ENCODE measurements at regions not wholly inside any gene's neighbourhood (a gene's known extent, or its start where the extent isn't known, plus 50 kb on each side); places are given as distances from the start of the nearest gene placed in this dataset.

GRCh38 chr3:170728181-170728580 lies 141.8 kb downstream of the RPL22L1 start:
- no peak for DNase-seq

DNA sequence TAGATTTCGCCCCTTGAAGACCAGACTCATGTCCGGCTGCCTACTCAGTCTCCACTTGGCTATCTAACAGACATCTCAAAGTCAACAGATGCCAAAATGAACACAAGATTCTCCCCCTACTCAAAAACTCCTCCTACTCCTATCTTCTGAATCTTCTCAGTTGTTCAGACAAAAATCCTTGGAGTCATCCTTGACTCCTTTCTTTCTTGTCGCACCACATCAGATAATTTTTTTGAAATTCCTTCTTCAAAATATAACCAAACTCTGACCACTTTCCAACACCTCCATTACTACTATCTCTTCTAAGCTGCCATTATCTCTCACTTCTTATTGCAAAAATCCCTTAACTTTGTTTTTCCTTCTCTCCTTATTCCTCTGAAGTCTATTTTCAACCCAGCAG lies 141.9 kb upstream of the SLC7A14 start:
- no peak for DNase-seq

DNA sequence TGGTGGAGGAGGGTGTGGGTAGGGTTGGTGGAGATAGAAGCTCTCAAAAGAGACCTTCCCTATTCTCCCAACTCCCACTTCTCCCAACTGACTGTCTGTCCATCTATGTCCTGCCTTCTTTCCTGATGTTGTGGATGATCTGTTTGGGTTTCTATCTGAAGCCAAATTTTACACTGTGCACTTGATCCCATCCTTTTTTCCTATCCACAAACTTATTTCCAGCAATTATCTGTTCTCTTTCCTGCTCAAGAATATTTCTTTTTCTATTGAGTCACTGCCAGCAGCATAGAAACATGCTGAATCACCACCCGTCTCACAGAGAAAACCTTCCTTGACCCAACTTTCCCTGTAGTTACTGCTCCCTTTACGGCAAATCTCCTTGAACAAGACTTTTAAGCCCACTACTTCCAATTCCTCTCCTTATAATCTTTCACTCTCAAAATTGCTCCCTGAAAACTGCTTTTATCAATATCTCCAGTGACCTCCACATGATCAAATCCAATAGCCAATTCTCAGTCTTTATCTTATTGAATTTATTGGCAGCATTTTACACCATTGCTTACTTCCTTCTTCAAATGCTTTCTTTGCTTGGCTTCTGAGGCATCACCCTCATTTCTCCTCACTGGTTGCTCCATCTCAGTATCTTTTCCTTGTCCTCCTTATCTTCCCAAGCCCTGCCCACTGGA lies 141.2 kb upstream of the SLC7A14 start:
- DNase-seq = peak; percentile 33

DNA sequence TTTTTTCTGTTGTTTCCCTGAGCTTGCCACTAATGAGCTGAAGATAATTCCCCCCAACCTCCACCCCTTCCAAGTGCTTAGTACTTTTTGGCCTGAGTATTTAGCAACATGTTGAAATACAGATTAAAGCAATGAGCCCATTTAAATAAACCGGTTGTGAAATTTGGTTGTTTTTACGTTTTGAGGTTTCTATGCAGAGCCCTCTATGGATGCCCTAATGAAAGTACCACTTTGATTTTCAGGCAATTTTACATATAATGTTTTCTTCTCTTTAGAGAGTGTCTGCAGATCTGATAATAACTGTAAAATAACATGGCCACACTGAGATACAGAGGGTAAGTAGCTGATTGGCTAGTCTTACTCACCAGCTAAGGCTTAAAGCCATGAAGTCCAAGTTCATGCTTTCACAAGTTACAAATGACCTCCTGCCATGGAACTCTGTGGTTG lies 139.4 kb upstream of the SLC7A14 start:
- no peak for DNase-seq

- DNase-seq = no peak
These were observed 138.9 kb upstream of the SLC7A14 start for GRCh38 chr3:170724599-170725280.

DNA sequence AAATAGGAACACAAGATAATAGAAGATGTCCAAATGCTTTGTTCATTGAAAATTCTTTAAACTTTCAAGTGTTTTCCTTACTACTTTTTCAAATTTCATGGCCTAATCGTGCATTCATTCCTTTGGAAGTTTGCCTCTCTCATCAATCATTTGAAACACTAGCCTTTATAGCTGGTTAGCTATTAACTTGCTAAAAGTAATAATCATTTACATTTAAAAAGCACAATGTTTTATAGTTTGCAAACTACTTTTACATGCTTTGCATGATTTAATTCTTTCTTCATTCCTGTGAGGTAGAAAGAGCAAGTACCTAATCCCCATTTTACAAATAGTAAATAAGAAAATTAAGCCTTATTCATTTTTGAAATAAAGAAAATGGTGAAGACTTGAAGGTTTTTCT lies 137.4 kb upstream of the SLC7A14 start:
- no peak for DNase-seq

- no peak for DNase-seq
These were observed 135.7 kb upstream of the SLC7A14 start for GRCh38 chr3:170721563-170721962.

- no peak for DNase-seq
These were observed 133.4 kb upstream of the SLC7A14 start for GRCh38 chr3:170719300-170719699.

GRCh38 chr3:170718848-170719247 lies 133.0 kb upstream of the SLC7A14 start:
- no peak for DNase-seq

DNA sequence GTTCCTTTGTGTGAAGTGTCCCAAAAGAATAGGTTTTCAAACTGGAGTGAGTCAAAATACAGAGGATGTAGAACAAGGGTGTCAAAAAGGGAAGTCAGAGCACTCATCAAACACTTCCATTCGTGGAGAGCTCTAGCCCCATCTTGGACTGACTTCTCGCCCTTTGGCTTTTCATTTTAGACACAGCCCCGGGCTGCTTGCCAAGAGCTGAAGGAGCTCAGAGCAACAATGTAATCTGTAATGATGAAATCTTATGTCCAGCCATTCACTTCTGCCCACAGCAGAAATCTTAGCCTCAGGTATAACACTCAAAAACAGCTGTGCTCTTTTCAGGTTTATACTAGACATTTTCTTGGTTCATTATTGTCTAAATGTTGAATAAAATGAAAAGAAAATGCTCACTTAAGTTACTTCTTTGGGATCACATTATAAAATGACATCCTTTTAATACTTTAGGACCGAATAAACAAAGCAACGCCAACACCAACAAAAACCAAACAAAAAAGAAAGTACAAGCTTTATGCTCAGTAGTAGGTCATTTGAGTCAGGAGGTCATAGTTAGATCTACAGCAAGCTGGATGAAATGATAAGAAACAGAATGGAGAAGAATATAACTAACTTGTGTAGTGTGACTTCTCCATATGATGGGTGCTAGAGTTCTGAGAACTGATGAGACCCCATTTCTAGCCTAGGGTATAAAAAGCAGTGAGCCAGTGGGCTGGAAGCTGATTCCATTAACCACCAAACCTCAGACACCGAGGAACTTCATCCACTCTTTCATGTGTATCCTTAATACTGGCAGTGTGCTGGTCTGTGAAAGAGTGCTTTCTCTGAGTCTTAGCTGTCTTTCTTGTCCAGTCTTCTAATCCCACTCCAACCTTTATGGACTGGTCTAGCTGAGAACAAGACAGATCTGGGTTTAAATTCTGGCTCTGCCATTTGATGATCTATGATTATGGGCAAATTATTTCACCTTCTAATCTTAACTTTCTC lies 131.8 kb upstream of the SLC7A14 start:
- no peak for DNase-seq

DNA sequence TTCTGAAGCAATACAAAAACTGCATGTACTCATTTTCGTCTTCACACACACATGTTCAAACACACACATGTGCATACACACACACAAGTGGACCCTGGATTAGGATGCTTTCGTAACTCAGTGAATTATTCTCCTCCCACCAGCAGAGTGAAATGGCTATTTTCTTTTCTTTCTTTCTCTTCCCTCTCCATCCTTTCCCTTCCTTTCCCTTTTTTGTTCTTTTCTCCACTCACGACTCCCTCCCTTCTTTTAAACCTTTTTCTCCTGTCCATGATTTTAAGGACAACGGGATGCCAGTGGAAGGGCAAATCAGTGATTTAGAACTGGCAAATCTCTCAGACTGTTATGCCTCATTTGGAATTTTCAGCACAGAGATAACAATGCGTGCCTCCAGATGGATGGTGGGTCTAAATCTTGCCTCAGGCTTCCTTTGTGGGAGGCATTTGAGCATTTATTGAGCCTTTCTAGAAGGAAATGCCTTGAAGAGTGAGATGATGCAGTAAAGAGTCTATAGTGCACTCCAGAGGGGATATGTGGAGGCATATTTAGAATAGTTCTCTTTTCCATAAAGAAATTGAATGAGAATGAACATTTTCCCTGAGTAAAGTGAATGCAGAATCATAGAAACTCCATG lies 130.4 kb upstream of the SLC7A14 start:
- no peak for DNase-seq

DNA sequence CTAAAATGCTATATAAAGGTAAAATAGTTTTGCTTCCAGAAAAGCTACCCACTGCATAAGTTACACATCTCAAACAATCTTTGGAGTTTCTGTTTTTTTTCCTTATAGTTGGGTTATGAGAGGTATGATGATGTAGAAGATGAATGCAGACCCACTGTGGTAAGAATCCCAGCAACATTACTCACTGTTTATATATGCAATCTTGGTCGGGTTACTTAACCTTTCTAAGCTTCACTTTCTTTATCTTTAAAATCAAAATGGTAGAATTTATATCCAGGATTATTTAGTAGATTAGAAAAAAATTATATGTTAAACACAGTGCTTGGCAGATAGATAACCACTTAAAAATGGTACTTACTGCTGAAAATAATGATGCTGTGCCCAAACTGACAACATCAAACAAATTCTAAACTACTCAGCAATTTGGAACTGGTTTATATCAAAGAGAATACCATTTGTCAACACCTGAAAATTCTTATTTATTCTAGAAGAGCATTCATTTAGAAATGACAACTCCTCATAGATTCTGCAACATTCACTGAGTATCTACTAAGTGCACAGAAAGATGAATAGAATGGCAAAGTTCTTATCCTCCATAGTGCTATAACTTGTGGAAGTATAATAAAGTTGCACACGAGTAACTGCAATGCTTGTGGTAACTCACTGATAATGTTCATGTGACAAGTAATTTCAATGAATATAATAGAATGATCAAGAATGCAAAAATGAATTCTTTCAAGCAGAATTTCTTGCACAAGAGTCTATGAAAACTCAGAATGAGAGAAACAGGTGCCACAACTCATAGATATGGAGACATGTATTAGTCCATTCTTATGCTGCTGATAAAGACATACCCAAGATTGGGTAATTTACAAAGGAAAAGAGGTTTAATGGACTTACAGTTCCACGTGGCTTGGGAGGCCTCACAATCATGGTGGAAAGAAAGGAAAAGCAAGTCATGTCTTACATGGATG lies 129.0 kb upstream of the SLC7A14 start:
- DNase-seq = no peak

- DNase-seq = no peak
These were observed 128.2 kb upstream of the SLC7A14 start for GRCh38 chr3:170714122-170714521.

DNA sequence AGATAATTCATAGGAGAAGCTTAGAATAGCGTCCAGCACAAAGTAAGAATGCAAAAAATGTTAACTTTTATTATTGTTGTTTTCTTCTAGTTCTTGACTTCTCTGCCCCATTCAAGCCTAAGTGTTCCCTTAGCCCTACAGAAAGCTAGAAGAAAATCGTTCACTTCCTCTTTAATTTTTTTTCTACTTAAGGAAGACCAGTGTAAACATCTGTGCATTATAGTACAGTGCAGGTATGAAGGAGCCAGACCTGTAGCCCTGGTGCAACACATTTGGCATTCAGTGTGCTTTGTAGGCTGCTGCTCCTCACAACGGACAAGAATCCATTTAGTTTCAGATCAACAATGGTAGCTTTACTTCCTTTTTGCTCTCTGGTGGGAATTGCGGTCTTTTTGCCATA lies 127.8 kb upstream of the SLC7A14 start:
- no peak for DNase-seq

DNA sequence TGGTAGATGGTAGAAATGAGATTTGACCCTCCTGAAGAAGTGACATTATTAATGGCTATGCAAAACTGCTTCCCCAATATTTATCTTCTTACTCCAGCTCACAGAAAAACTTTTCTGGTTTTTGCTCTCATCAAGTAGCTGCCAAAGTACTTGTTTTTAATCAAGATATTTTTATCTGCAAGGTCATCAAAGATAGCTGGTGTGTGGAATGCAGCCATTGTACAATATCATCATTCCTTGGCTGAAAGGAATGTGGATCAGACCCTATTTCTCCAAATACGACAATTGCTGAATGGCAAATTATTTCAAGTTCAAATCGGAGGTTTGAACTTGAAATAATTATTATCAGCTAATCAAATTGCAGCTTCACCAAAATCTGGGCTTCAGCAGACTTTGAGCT lies 126.9 kb upstream of the SLC7A14 start:
- DNase-seq = no peak

- DNase-seq = no peak
These were observed 126.5 kb upstream of the SLC7A14 start for GRCh38 chr3:170712336-170712735.

- DNase-seq = no peak
These were observed 125.9 kb upstream of the SLC7A14 start for GRCh38 chr3:170711786-170712185.

DNA sequence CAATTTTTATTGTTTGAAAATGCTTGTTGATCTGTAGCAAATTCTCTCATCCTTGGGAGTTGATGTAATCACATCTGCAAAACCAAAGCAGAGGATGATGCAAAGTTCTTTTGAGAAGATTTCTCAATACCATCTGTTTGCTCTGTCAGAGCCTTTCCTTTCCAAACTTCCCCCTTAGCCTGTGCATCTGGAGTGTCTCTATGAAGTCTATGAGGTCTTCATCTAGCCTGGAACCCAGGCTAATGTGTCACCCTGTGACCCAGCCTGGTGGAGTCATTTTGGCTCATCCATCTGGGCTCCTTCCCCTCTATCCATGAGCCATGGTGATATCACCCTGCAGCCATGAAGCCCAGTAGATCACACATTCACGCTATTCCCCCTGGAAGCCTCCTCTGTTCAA lies 123.2 kb upstream of the SLC7A14 start:
- DNase-seq = no peak

GRCh38 chr3:170707899-170708298 lies 122.0 kb upstream of the SLC7A14 start:
- DNase-seq = no peak

DNA sequence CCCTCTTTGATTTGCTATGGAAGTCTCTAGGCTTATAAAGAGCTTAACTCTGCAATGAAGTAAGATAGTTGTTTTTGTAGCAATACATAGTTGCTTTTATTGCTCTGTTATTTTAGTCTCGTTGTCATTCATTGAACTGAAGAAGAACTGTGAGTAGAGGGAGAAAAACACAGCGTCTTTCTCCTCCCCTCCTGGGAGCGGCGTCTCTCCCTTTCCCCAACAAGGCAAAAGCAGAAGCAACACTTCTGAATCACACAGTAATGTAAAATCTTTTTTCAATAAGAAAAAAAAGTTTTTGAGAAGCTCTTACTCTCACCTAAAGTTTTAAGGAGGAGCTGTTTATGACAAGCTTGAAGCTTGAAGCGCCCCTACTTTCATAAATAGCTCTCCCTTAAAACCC lies 119.3 kb upstream of the SLC7A14 start:
- no peak for DNase-seq

DNA sequence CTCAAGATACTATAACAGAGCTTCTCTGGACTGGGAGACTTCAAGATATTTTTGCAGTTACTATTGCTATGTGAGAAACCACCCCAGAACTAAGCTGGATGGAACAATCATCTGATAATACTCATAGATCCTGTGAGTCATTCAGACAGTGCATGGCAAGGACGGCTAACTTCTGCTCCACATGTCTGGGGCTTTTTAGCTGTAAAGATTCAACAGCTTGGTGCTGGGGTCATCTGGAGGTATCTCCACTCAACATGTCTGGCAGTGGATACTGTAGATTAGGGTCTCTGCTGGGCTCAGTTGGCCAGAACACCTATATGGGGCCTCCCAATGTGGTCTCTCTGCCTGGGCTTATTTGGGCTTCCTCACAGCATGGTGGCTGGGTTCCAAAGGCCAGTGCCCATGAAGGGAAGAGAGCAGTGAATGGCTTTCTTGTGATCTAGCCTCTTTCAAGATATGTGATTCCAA lies 117.3 kb upstream of the SLC7A14 start:
- DNase-seq = no peak
